ENCODE measurements at regions not wholly inside any gene's neighbourhood (a gene's known extent, or its start where the extent isn't known, plus 50 kb on each side); places are given as distances from the start of the nearest gene placed in this dataset.

DNA sequence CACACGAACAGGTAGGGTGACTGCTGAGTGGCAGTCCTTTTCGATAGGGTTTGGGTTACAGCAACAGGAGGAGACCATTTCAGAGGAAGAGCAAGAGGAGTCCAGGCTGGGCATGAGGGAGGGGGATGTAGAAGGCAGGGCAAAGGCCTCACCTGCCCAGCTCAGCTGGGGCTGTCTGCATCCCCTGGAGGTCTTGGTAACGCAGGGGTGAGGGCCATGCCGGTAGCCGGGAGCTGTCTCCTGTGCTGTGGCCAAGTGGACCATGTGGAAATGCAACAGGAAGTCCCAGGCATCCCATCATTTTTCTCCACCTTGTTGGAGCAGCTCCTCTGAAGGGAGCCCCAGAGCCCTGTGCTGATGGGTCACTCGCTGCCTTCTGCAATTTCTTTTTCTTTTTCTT lies 105.4 kb upstream of the C1orf174 start:
- ATAC-seq, result no peak
- DNase-seq (ENCODE audit: low spot score), result peak; percentile 12
- intact Hi-C loops (cut with DNase I), result no loop called here

DNA sequence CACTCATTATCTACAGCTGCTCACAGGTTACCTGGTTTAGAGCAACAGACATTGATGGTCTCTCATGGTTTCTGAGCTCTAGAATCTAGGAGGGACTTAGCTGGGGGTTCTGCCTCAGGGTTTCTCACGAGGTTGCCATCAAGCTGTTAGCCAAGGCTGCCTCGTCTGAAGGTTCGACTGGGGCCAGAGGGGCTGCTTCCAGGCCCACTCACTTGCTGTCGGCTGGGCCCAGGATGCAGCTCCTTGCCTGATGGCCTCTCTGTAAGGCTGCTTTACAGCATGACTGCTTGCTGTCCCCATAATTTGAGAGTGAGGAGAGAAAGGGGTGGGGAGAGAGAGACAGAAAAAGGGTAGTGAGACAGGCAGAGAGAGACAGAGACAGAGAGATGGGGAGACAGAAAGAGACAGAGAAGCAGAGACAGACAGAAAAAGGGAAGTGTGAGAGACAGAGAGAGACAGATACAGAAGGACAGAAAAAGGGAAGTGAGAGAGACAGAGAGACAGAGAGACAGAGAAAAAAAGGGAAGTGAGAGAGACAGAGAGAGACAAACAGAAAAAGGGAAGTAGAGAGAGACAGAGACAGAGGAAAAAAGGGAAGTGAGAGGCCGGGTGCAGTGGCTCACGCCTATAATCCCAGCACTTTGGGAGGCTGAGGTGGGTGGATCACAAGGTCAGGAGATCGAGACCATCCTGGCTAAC lies 106.8 kb upstream of the C1orf174 start:
- intact Hi-C loops (cut with DNase I), result no loop called here
- DNase-seq (ENCODE audit: low spot score), result peak; percentile 10
- no peak for ATAC-seq

DNA sequence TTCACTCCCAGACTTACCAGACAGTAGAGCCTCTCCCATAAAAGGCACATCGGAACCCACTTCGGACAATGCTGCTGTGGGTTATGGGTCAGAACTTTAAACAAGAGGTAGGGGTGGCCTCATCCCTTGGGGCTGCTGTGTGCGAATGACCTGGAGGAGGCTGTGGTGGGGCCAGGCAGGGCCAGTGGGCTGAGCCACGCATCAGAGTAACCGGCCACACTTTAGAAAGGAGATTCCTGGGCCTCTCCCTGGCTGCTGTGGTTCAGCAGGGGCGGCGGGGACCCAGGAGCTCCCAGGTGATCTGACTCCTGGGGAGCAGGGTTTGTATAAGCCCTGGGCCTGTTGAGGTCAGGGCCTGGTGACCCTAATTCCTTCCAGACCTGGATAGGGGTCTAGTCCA lies 110.2 kb upstream of the C1orf174 start:
- ATAC-seq (no peak), DNase-seq (ENCODE audit: low spot score) (peak; percentile 13)
- intact Hi-C loops (cut with DNase I), result no loop called here

- ATAC-seq (no peak), DNase-seq (ENCODE audit: low spot score) (peak; percentile 31)
- intact Hi-C loops (cut with DNase I), result no loop called here
Observed at GRCh38 chr1:4010814-4011605, 110.9 kb upstream of the C1orf174 start.

DNA sequence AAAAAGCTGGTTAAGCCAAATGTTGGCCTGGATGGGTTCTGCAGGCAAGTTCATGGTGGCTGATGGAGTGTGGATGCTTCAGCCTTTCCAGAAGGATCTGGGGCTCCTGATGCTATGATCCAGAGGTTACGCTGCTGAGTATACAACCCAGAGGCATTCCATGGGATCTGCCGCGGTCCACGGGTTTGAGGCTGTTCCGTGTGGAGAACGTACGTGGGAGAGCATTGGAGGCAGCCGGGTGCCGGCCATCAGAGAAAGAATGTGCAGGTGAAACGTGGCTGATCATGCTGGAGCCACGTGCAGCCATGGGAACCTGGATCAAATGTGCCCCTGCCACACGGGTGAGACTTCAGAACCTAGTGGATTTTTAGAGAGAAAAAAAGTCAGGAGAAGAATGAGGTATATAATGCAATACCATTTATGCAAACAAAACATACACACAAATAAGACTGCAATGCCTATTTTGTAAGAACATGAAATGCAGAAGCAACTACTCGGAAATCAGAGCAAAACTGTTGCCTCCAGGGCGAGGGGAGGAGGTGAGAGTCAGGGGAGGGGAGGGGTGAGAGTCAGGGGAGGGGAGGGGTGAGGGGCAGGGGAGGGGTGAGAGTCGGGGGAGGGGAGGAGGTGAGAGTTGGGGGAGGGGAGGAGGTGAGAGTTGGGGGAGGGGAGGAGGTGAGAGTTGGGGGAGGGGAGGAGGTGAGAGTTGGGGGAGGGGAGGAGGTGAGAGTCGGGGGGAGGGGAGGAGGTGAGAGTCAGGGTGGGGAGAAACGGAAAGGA lies 116.5 kb upstream of the C1orf174 start:
- intact Hi-C loops (cut with DNase I), result no loop called here
- DNase-seq (ENCODE audit: low spot score) (no peak), ATAC-seq (no peak)

GRCh38 chr1:4017636-4018365 lies 117.7 kb upstream of the C1orf174 start:
- intact Hi-C loops (cut with DNase I), result no loop called here
- DNase-seq (ENCODE audit: low spot score) (no peak), ATAC-seq (no peak)

- DNase-seq (ENCODE audit: low spot score), result no peak
- no peak for ATAC-seq
- intact Hi-C loops (cut with DNase I), result no loop called here
Observed at GRCh38 chr1:4018466-4019146, 118.5 kb upstream of the C1orf174 start.

GRCh38 chr1:4019147-4019521 lies 119.1 kb upstream of the C1orf174 start:
- ATAC-seq, result no peak
- no peak for DNase-seq (ENCODE audit: low spot score)
- intact Hi-C loops (cut with DNase I), result no loop called here

DNA sequence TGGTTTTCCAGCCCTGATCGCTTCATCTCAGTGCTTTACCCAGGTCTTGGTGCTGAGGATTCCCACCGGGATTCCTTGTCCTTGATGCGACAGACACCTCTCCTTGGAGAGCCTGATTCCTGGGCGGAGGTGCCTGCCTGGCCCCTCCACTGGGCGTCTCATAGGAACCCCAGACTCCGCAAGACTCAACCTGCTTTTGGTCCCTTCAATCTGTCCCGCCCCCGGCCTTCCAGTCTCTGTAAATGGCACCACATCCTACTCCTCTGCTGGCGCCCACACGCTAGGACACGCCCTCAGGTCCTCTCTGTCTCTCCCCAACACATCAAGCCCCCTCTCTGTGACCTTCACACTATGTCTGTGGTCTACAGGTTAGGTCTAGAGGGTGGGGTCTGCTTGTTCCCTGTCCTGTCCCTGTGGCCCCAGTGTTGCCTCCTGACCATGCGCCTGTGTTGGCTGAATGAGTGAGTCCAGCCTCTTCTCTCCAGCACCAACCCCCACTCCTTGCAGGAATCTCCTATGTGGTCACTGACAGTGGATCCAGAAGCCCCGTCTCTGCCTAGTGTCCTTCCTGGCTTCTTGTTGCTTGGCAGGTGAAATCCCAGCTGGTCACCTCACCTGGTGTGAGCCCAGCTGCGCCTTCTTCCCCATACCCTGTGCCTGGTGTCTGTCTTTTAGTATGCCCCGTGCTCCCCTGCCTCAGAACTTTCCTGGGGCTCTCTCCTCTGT lies 119.7 kb upstream of the C1orf174 start:
- intact Hi-C loops (cut with DNase I), result no loop called here
- ATAC-seq, result no peak
- no peak for DNase-seq (ENCODE audit: low spot score)

DNA sequence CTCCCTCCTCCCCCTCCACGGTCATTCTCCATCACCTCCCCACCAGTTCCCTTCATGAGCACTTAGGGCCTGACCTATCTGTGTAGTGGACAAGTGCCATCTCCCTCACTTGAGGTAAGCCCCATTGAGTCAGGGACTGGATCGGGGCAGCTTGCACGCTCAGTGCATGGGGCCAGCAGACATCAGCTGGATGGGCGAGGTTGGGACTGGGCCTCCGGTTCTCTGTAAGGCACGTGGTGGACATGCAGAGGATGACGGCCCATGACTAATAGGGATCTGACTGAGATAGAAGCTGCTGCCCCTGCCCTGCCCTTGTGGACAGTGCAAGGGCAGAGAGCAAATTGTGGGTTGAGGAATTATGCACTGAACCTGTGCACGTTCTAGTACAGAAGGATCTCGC lies 120.4 kb upstream of the C1orf174 start:
- no peak for ATAC-seq
- intact Hi-C loops (cut with DNase I), result no loop called here
- DNase-seq (ENCODE audit: low spot score), result no peak

DNA sequence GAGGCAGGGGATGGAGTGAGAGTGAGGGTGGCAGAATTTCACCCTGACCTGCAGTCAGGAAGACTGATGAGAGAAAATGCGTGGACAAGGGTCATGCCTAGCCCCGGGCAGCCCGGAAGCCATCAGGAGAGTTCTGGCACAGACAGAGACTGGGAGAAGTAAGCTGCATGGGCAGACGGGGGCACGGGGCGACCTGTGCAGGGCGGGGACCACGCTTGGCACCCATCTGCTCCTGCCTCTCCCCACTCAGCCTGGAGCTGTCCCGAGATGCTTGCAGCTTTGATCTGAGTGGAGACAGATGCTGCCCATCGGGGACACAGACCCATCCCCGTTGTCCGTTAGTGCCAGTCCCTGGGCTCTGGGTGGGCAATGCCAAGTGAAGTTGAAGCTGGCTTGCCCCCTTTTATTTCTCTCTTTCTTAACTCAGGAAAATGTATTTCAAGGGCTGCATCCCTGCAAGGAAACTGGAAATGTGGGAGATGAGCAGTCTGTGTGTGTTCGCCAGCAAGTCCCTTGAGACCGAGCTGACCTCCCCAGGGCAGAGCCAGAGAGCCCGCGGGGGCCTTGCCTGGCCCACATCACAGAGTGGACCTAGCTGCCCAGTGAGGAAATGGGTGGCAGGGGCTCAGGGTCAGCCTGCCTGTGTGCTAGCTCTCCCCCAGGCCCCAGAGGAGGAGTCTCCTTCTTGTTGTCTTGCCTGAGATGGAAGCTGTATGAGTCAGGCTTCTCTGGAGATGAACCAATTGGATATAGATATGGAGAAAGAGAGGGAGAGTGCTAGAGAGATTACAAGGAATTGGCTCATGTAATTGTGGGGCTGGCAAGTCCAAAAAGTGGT lies 121.3 kb upstream of the C1orf174 start:
- ATAC-seq, result no peak
- no peak for DNase-seq (ENCODE audit: low spot score)
- intact Hi-C loops (cut with DNase I), result no loop called here

DNA sequence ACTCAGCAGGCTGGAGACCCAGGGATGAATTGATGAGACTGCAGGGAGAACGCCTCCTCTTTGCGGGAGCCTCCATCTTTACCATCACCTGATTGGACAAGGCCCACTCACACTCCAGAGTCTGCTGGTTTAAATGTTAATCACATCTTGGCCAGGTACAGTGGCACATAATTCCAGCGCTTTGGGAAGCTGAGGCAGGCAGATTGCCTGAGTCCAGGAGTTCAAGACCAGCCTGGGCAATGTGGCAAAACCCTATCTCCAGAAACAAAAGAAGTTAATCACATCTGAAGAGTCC lies 121.8 kb upstream of the C1orf174 start:
- ATAC-seq (no peak), DNase-seq (ENCODE audit: low spot score) (no peak)
- intact Hi-C loops (cut with DNase I), result no loop called here

GRCh38 chr1:4022715-4023114 lies 122.6 kb upstream of the C1orf174 start:
- ATAC-seq (no peak), DNase-seq (ENCODE audit: low spot score) (no peak)
- intact Hi-C loops (cut with DNase I), result no loop called here

DNA sequence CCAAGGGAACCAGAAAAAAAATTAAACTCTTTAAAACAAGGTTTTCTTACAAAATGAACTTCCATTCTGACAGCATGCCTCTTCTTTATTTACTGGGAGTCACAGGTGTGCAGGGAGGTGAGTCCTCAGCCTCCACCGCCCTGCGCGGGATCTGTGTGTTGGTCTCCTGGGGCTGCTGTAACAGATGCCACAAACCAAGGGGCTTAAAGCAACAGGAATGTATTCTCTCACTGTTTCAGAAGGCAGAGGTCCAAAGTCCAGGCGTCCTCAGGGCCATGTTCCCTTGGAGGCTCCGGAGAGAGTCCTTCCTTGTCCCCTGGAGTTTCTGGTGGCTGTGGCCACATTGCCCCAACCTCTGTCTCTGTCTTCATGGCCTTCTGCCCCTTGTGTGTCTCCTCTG lies 123.6 kb upstream of the C1orf174 start:
- DNase-seq (ENCODE audit: low spot score) (no peak), ATAC-seq (no peak)
- intact Hi-C loops (cut with DNase I), result no loop called here

DNA sequence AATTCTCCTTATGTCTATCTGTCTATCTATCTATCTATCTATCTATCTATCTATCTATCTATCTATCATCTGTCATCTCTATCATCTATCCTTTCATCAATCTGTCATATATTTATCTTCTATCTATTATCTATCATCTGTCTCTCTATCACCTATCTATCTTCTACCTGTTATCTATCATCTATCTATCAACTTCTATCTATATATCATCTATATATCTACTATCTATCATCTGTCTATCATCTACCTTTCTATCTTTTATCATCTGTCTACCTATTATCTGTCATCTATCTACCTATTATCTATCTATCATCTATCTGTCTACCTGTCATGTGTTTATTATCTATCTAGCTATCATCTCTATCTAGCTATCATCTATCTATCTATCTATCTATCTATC lies 124.7 kb upstream of the C1orf174 start:
- no peak for DNase-seq (ENCODE audit: low spot score)
- no peak for ATAC-seq
- intact Hi-C loops (cut with DNase I), result no loop called here

DNA sequence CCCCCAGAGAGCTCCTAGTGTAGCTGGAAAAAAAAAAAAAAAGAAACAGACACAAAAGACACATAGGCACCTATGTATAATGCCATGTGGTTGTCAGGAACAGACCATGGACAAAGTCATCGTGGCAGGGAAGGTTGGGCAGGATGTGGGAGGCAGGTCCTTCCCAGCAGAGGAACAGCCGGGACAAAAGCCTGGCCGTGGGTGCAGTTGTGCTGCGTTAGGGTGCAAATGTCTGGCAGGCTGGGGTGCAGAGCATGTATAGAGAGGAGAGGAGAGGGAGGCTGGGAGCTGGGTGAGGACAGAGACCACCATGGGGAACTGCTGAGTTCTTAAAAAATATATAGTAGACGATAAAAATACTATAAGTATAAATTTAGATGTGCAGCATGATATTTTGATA lies 125.7 kb upstream of the C1orf174 start:
- DNase-seq (ENCODE audit: low spot score) (no peak), ATAC-seq (no peak)
- intact Hi-C loops (cut with DNase I), result no loop called here

DNA sequence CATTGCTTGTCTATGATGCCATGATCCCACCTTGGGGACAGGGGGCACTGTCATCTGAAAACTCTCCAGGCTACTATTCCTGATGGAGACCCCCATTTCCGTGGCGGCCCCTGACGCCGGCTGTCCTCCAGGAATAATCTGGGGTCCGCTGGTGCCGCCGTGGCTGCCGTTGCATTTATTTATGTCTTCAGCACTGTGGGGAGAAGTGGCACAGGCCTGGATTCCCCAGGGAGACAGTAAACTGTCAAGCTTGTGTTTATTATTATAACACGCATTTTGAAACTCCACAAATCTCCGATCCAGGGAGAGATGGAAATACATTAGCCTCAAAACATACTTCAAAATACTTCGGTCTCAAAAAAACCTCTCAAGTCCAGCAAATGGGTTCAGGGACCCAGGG lies 126.9 kb upstream of the C1orf174 start:
- no peak for DNase-seq (ENCODE audit: low spot score)
- no peak for ATAC-seq
- intact Hi-C loops (cut with DNase I), result no loop called here

All from sciatic nerve (tissue), 2 donors.